GM06990 (cell line): ENCODE measurements at regions not wholly inside any gene's neighbourhood (a gene's known extent, or its start where the extent isn't known, plus 50 kb on each side); places are given as distances from the start of the nearest gene placed in this dataset.

ENCODE experiments used
- DNase-seq: peaks from one replicate; pipeline ENCODE4 v3.0.0-alpha.2; 2011; ENCODE audit not compliant: insufficient read length; ENCODE audit errors: extremely low read depth
- H3K27me3 ChIP-seq: replicated peaks from 2 replicates; pipeline ENCODE4 v1.6.0; 2011; ENCODE audit warnings: low read length; ENCODE audit not compliant: control insufficient read depth, insufficient read depth
- H3K36me3 ChIP-seq: 2 replicates; pipeline ENCODE4 v1.5.1; 2011; ENCODE audit warnings: low read length; ENCODE audit not compliant: control insufficient read depth, insufficient read depth
- H3K4me3 ChIP-seq: replicated peaks from 2 replicates; pipeline ENCODE4 v1.5.1; 2011; ENCODE audit warnings: low read depth, mild to moderate bottlenecking, control low read depth, low read length
- TF ChIP-seq, protein P1 (sequence below): IDR thresholded peaks from 2 replicates; pipeline ENCODE4 v1.5.1; 2011; ENCODE audit warnings: low read length, control low read depth, mild to moderate bottlenecking, inconsistent platforms; ENCODE audit not compliant: insufficient read depth, poor library complexity, severe bottlenecking

DNA sequence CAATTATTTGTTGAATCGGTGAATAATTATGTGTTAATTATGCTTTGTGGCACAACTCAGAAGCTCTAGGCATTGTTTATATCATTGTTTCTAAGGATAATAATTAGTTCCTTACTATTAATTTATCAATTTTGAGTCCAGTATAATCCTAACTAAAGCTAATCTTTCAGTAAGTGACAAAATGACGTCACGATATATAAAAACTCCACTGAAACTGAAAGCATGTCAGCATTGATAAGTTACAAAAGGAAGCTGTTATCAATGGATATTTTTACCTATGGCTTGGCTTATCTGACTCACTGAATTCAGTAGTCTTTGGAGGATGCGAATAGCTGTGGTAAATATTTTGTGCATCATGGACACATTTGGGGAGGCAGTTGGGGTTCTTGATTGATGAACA lies 793.1 kb downstream of the NXPH1 start:
- no peak overlapping the region for H3K4me3 ChIP-seq
- H3K36me3 ChIP-seq = no peaks in the 10 kb centered on the region
- H3K27me3 ChIP-seq = no peaks in the 10 kb centered on the region
- TF ChIP-seq, protein P1, sequence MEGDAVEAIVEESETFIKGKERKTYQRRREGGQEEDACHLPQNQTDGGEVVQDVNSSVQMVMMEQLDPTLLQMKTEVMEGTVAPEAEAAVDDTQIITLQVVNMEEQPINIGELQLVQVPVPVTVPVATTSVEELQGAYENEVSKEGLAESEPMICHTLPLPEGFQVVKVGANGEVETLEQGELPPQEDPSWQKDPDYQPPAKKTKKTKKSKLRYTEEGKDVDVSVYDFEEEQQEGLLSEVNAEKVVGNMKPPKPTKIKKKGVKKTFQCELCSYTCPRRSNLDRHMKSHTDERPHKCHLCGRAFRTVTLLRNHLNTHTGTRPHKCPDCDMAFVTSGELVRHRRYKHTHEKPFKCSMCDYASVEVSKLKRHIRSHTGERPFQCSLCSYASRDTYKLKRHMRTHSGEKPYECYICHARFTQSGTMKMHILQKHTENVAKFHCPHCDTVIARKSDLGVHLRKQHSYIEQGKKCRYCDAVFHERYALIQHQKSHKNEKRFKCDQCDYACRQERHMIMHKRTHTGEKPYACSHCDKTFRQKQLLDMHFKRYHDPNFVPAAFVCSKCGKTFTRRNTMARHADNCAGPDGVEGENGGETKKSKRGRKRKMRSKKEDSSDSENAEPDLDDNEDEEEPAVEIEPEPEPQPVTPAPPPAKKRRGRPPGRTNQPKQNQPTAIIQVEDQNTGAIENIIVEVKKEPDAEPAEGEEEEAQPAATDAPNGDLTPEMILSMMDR = no peak
- DNase-seq = no peak

DNA sequence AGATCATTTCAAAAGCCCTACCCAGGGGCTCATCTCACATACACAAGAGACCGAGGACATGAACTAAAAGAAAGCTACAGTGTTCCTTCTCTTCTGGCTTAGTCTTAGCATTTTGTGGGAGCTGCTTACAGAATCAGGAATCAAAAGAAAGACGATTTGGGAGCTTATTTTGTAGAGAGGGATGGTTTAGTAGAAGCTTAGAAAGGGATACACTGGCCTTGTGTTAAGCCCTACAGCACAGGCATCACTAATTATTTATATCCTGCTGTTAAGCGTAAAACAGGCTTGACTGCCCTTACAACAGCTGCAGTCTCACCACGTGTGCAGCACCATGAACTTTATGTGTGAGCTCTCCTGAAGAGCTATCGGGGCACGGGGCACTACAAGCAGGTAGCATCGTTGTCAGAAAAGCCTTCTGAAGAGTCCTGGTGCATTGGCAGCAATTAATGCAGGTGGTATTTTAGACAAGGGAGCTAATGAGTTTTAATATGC lies 798.3 kb downstream of the NXPH1 start:
- H3K36me3 ChIP-seq = no peaks in the 10 kb centered on the region

DNA sequence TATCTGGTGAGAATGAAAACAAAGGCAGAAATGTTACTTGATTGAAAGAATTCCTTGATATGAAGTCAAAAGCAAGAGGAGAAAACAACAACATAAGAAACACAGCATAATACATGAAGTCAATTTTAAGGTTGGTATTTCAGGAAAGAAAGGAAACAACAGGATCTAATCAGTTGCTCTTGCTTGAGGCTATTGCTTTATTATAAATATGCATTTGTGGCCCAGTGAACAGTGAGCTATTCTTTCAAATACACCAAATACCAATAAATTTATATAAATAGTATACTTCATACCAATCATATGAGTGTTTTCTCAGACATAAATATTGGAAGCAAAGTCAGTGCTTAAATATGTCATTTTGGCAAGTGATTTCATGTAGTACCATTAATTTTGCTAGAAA lies 806.6 kb downstream of the NXPH1 start:
- no peaks in the 10 kb centered on the region for H3K27me3 ChIP-seq
- H3K36me3 ChIP-seq = no peaks in the 10 kb centered on the region
- H3K4me3 ChIP-seq = no peak overlapping the region
- TF ChIP-seq, protein P1 = no peak
- no peak for DNase-seq

More for the DNA sequence above, 798.3 kb downstream of the NXPH1 start:
- no peak overlapping the region for H3K4me3 ChIP-seq
- DNase-seq = no peak
- H3K27me3 ChIP-seq = no peaks in the 10 kb centered on the region
- TF ChIP-seq, protein P1 = no peak

DNA sequence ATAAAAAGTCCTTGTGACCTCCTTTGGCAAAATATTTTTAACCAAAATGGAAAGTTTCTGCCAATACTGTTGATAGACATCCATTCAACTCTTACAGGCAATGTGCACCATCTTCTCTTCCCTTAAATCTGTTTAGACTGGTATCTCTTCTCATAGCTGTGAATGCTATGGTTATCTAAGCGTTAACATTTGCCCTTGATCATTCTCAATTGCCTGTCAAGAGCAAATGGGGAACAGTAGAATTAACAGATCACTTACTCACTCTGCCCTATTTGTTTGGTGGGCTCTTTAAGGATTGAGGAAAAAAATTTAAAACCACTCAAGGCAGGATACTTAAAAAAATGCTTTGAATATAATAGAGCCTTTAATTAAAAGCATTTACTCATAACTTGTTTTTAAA lies 808.4 kb downstream of the NXPH1 start:
- TF ChIP-seq, protein P1 = no peak

DNA sequence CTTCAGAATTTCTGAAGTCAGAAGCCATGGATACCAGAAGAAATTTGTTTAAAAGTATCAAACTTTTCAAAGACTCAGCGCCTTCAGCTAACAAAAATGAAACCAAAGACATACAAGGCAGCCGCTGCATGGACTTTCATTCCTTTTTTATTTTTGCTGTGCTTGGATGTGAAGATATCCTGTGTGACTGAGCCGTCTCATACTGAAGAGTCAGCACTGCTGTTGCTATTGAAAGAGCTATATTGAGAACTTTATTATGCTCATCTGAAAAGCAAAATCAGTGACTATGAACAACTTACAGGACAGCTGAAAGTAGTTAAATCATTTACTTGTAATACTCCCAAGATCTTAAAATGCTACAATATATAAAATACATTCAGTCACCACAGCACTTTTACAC lies 809.2 kb downstream of the NXPH1 start:
- Histone ChIP-seq H3K27me3 (no peaks in the 10 kb centered on the region), H3K4me3 (no peak overlapping the region), H3K36me3 (no peaks in the 10 kb centered on the region)
- TF ChIP-seq, protein P1 = no peak
- no peak for DNase-seq

More for the DNA sequence above, 808.4 kb downstream of the NXPH1 start:
- Histone ChIP-seq H3K27me3 (no peaks in the 10 kb centered on the region), H3K4me3 (no peak overlapping the region), H3K36me3 (no peaks in the 10 kb centered on the region)
- no peak for DNase-seq

DNA sequence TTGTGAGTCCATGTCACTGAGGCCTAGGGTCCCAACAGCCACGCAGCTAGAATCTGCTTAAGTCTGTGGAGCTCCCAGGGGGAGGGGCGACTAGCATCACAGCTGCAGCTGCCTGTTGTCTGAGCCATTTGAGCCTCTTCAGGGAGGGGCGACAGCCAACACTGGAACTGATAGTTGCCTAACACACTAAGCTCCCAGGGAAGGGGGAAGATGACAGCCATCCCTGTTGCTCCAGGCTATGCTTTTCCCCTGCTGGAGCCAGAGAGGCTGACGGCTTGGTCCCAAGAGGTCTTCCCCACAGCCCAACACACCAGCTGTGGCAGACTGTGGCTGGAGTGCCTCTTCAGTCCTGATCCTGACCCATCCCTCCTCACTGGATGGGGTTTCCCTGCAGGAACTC lies 817.5 kb downstream of the NXPH1 start:
- no peak overlapping the region for H3K4me3 ChIP-seq
- H3K27me3 ChIP-seq = no peaks in the 10 kb centered on the region
- no peak for DNase-seq
- TF ChIP-seq, protein P1 = no peak
- H3K36me3 ChIP-seq = no peaks in the 10 kb centered on the region
